GM12878 (cell line): ENCODE measurements at regions not wholly inside any gene's neighbourhood (a gene's known extent, or its start where the extent isn't known, plus 50 kb on each side); places are given as distances from the start of the nearest gene placed in this dataset.

ENCODE experiments used
- ATAC-seq: fragments of 200-7000 bp; cut with Tn5 transposase; 3 replicates; pipeline ENCODE4 v1.9.1; 2020; ENCODE audit warnings: mild to moderate bottlenecking, moderate library complexity
- BruUV-seq: library from RNA; stranded (reverse); fragments of 400-500 nt; replicated peaks from 2 replicates; lab custom pipeline; 2021; lab: Mats Ljungman, UMichigan
- CTCF ChIA-PET: fragments of 300-600 bp; sonication (Branson Sonifier 250); formaldehyde crosslinking; extraction: SDS; loops from one replicate; lab custom pipeline; 2021; ENCODE audit warnings: inconsistent platforms; lab: Yijun Ruan, JAX
- POLR2A ChIA-PET: fragments of 350-600 bp; formaldehyde crosslinking; extraction: SDS; loops from one replicate; lab custom pipeline; 2021; ENCODE audit warnings: inconsistent platforms; lab: Charles Lee
- RAD21 ChIA-PET: fragments of 300-600 bp; sonication (Branson Sonifier 250); formaldehyde crosslinking; loops from one replicate; lab custom pipeline; 2023; ENCODE audit warnings: antibody characterized with exemption; ENCODE audit not compliant: unreplicated experiment; lab: Charles Lee
- SMC1A ChIA-PET: fragments of 300-600 bp; sonication (Branson Sonifier 250); formaldehyde crosslinking; loops from one replicate; lab custom pipeline; 2023; ENCODE audit not compliant: unreplicated experiment, uncharacterized antibody; lab: Charles Lee
- DNase-seq: peaks from one replicate; pipeline ENCODE4 v3.0.0-alpha.2; 2011; ENCODE audit warnings: low read depth, low spot score
- FAIRE-seq: peaks from 3 replicates; lab custom pipeline; 2011; peaks lifted over from hg19 to GRCh38; lab: Jason Lieb, UNC
- H2AFZ ChIP-seq: 2 replicates; pipeline ENCODE4 v1.6.0; 2011; ENCODE audit warnings: low read depth, low read length, control low read depth; ENCODE audit not compliant: control insufficient read depth
- H3K27ac ChIP-seq: 2 replicates; pipeline ENCODE4 v1.5.1; 2011; ENCODE audit warnings: control low read depth; ENCODE audit not compliant: control insufficient read depth, insufficient read depth
- H3K27me3 ChIP-seq, 2 experiments: replicated peaks in 1 of 2; 2 replicates each; pipeline versions ENCODE4 v1.6.0 to v1.6.1; 2011; ENCODE audit warnings: low read length in 1 of 2; ENCODE audit not compliant: control insufficient read depth in 2 of 2, insufficient read depth in 2 of 2
- H3K36me3 ChIP-seq, 2 experiments: 2 replicates each; pipeline ENCODE4 v1.5.1; 2011; ENCODE audit warnings: low read length in 1 of 2; ENCODE audit not compliant: control insufficient read depth in 2 of 2, insufficient read depth in 2 of 2
- H3K4me1 ChIP-seq: 2 replicates; pipeline ENCODE4 v1.6.1; 2011; ENCODE audit warnings: mild to moderate bottlenecking, low read length, moderate library complexity, mixed read lengths; ENCODE audit not compliant: control insufficient read depth, insufficient read depth
- H3K4me2 ChIP-seq: 2 replicates; pipeline ENCODE4 v1.6.0; 2011; ENCODE audit warnings: control low read depth; ENCODE audit not compliant: control insufficient read depth, insufficient read depth
- H3K4me3 ChIP-seq: fragments of 200-600 bp; sonication (generic); 2 replicates; pipeline ENCODE4 v1.5.1; 2016
- H3K79me2 ChIP-seq: 2 replicates; pipeline ENCODE4 v1.6.0; 2011; ENCODE audit warnings: low read length; ENCODE audit not compliant: control insufficient read depth, insufficient read depth
- H3K9ac ChIP-seq: 2 replicates; pipeline ENCODE4 v1.8.0; 2011; ENCODE audit warnings: low read length, control low read depth, mixed read lengths; ENCODE audit not compliant: control insufficient read depth, insufficient read depth
- H3K9me3 ChIP-seq: replicated peaks from 3 replicates; pipeline ENCODE4 v1.5.1; 2011; ENCODE audit warnings: mild to moderate bottlenecking, low read length; ENCODE audit not compliant: control insufficient read depth, insufficient read depth
- H4K20me1 ChIP-seq: 2 replicates; pipeline ENCODE4 v1.6.0; 2011; ENCODE audit not compliant: control insufficient read depth, insufficient read depth
- ATF2 ChIP-seq: IDR thresholded peaks from 2 replicates; pipeline ENCODE4 v1.6.1; 2012; ENCODE audit warnings: low read length, inconsistent platforms
- ATF7 ChIP-seq: fragments of 450-650 bp; IDR thresholded peaks from 2 replicates; pipeline ENCODE4 v1.6.1; 2016; ENCODE audit warnings: low read depth, mild to moderate bottlenecking
- CHD1 ChIP-seq: IDR thresholded peaks from 2 replicates; pipeline ENCODE4 v1.6.1; 2012; ENCODE audit warnings: low read depth, low read length, improper control_type of control experiment
- HDGF ChIP-seq: fragments of 450-650 bp; IDR thresholded peaks from 2 replicates; pipeline ENCODE4 v1.6.1; 2016; ENCODE audit warnings: antibody characterized with exemption
- KLF5 ChIP-seq: fragments of 450-650 bp; IDR thresholded peaks from 2 replicates; pipeline ENCODE4 v1.6.1; 2014; ENCODE audit warnings: mild to moderate bottlenecking; ENCODE audit not compliant: partially characterized antibody
- RB1 ChIP-seq: fragments of 450-650 bp; formaldehyde crosslinking; IDR thresholded peaks from 2 replicates; pipeline ENCODE4 v1.6.1; 2017; ENCODE audit warnings: mild to moderate bottlenecking, borderline replicate concordance
- TARDBP ChIP-seq: IDR thresholded peaks from 2 replicates; pipeline ENCODE4 v1.6.1; 2016; ENCODE audit warnings: borderline replicate concordance
- ZNF384 ChIP-seq: IDR thresholded peaks from 2 replicates; pipeline ENCODE4 v1.6.1; 2012; ENCODE audit warnings: low read depth, mild to moderate bottlenecking, low read length, improper control_type of control experiment, borderline replicate concordance
- WGBS: methylation state at CpG from one replicate; pipeline ENCODE4 v1.1.6; 2016; ENCODE audit warnings: low lambda C conversion rate; ENCODE audit not compliant: insufficient replicate concordance, insufficient coverage; ENCODE audit errors: missing lambda C conversion rate; 5-methylcytosine and 5-hydroxymethylcytosine counted together
- in situ Hi-C: fragments of 300-500 bp; cut with MboI; formaldehyde crosslinking; loops from 9 replicates; pipeline ENCODE4 v1.14.3; 2018; ENCODE audit warnings: mixed read lengths
- intact Hi-C: fragments of 100-400 bp; cut with micrococcal nuclease; formaldehyde crosslinking; loops from one replicate; pipeline ENCODE4 v1.14.2; 2022; ENCODE audit not compliant: unreplicated experiment
- TF ChIP-seq, protein P1 (sequence below): fragments of 150-350 bp; IDR thresholded peaks from 2 replicates; pipeline ENCODE4 v1.6.1; 2016; ENCODE audit warnings: low read depth, low read length

DNA sequence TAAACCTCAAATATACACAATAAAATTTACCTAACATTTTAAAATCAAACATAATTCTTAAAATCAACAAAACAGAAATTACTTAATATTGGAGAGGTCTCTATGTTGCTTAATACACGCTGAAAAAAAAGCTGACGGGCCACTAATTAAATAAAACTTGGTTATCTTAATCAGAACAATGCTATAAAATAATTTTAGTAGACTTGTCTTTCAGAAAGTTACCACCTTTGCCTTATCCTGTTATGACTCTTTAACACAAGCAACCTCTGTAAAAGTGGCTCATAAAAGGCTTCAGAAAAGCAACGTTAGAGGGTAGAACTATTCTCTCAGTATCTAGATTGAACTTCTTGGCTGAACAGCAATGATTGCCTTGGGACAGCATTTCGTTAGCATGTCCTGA lies 251.0 kb upstream of the RIOK2 start:
- no peaks in the 10 kb centered on the region for H3K79me2 ChIP-seq
- no peaks in the 10 kb centered on the region for H3K9me3 ChIP-seq
- ATAC-seq (no peak), DNase-seq (no peak), FAIRE-seq (no peak)
- ChIA-PET POLR2A (no interaction called here), CTCF (no interaction called here), SMC1A (interaction anchor here (1.5 to 1.9 kb wide), 2 partner anchors 9 to 100 kb away, joined by 6 to 7 read pairs; no protein-coding TSS in a partner anchor), RAD21 (interaction anchor here (1.7 kb wide), 1 partner anchor 100 kb away, joined by 6 read pairs; no protein-coding TSS in a partner anchor)
- no peak overlapping the region for H3K4me3 ChIP-seq
- intact Hi-C loops (no loop called here), in situ Hi-C loops (no loop called here)
- H3K27ac ChIP-seq: no peak overlapping the region
- BruUV-seq: no TSS peak
- TF ChIP-seq ATF7 (no peak), TARDBP (no peak), ATF2 (no peak), KLF5 (no peak), HDGF (no peak), RB1 (no peak), ZNF384 (no peak), CHD1 (no peak)
- TF ChIP-seq, protein P1, sequence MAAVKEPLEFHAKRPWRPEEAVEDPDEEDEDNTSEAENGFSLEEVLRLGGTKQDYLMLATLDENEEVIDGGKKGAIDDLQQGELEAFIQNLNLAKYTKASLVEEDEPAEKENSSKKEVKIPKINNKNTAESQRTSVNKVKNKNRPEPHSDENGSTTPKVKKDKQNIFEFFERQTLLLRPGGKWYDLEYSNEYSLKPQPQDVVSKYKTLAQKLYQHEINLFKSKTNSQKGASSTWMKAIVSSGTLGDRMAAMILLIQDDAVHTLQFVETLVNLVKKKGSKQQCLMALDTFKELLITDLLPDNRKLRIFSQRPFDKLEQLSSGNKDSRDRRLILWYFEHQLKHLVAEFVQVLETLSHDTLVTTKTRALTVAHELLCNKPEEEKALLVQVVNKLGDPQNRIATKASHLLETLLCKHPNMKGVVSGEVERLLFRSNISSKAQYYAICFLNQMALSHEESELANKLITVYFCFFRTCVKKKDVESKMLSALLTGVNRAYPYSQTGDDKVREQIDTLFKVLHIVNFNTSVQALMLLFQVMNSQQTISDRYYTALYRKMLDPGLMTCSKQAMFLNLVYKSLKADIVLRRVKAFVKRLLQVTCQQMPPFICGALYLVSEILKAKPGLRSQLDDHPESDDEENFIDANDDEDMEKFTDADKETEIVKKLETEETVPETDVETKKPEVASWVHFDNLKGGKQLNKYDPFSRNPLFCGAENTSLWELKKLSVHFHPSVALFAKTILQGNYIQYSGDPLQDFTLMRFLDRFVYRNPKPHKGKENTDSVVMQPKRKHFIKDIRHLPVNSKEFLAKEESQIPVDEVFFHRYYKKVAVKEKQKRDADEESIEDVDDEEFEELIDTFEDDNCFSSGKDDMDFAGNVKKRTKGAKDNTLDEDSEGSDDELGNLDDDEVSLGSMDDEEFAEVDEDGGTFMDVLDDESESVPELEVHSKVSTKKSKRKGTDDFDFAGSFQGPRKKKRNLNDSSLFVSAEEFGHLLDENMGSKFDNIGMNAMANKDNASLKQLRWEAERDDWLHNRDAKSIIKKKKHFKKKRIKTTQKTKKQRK: no peak
- no peaks in the 10 kb centered on the region for H4K20me1 ChIP-seq
- H3K36me3 ChIP-seq: no peaks in the 10 kb centered on the region
- H3K4me1 ChIP-seq: no peaks in the 10 kb centered on the region
- whole genome bisulfite sequencing: 45% methylated on average over 4 of the region's 4 CpGs
- H3K27me3 ChIP-seq: no peaks in the 10 kb centered on the region
- H2AFZ ChIP-seq: no peak overlapping the region
- H3K4me2 ChIP-seq: no peak overlapping the region
- no peak overlapping the region for H3K9ac ChIP-seq
